HG03558 (cell line): ENCODE measurements at regions not wholly inside any gene's neighbourhood (a gene's known extent, or its start where the extent isn't known, plus 50 kb on each side); places are given as distances from the start of the nearest gene placed in this dataset.
"Not testable (repeated sequence)": the region's sequence is repeated elsewhere in the genome, so short reads cannot be mapped to it uniquely, and the experiment has no call there.

Experiments
- ATAC-seq: cut with Tn5 transposase; IDR thresholded peaks from one replicate; pipeline ENCODE4 v1.9.1; 2021; ENCODE audit warnings: moderate number of reproducible peaks; ENCODE audit not compliant: unreplicated experiment; ENCODE audit errors: extremely low read depth

DNA sequence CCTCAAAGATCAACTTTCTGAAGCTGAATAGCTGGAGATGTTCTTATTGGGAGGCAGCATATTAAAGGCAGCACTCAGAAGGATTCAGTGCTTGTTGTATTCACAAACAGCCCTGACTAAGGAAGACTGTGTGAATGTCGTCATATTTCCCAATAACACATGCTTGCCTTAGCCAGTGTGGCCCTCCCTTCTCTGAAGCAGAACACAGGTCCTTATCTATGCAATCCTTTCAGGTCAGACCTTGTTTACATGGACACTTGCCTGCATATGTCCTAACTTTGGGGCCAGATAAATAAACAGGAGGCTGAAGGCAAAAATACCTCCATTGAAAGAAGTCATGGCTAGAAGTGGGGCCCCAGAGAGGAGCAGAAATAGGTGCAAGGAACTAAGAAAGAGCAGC, 97.2 kb downstream of the SLC4A3 start:
- ATAC-seq, result no peak

DNA sequence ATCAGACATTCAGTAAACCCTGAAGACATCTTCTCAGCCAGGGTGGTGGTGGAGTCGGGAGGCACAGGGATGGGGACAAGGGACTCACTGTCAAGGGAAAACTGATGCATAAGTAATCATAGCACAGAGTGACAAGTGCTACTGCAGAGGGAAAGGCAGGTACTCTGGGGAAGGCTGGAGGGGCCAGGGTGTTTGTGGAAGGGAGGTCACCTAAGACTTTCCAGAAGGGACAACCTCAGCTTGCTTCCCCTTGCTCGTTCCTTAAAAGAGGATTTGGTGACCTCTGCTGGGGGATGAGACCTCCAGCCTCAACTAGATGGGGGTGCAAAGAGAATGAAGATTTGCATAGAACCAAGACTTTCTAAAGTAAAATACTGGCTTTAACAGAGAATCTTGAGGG, 99.5 kb downstream of the SLC4A3 start:
- no peak for ATAC-seq

DNA sequence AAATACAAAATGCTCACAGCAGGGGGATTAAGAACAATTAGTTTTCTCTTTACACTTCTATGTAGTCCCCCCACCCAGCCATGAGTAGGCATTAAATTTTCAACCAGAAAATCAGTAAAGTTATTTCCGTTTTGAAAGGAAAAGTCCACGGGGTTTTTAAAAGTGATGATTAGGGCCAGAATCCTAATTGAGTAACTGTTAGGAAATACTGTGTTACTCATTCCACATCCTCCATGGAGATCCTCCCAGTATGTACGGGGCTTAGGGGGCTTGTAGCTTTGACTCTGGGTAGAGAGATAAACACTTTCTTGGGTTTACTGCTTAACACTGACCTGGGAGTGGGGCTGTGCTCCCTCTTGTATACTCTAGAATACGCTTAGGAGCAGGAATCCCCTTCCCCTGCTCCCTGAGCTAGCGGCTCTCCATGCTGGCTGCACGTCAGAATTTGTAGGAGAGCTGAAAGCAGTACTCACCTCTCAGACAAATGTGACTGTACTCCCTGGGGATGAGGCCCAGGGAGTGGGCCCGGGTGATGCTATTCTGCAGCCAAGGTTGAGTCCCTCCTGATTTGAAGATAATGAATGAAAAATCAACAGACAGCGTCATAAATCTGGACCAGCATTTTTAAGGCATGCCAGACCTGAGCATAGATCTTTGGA, 100.5 kb downstream of the SLC4A3 start:
- ATAC-seq, result no peak

DNA sequence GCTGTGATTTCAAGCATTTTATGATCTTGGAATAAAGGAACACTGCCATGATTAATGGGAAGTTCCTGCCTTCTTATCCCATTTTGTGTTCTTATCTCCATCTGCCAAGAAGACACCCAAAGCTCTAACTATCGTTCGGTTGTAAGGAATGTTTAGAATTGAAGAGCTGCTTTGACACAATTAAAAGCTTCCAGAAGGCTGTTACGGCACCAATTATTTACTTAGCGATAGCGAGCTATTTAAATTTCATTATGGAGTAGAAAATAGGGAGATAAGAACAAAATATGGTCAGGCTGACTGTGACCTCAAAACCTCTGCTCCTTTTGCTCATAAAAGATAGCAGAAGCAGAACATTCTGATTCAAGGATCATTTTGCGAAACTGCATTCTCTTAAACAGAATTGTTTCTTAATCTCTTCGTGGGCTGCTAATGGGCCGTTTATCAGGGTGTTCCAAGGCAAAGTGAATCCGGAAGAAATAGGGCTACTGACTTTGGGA, 101.6 kb downstream of the SLC4A3 start:
- ATAC-seq, result no peak

DNA sequence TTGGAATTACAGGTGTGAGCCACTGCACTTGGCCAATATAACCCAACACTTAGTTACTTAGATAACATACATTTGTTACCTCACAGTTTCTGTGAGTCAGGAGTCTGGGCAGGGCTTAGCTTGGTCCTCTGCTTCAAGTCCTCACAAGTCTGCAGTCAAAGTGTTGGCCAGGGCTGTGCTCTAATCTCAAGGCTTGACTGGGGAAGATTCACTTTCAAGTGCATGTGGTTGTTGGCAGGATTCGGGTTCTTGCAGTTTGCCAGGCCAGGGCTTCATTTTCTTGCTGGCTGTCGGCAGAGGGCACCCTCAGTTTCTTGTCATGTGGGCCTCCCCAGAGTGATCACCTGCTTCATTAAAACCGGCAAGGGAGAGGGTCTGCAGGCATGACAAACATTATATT, 103.7 kb downstream of the SLC4A3 start:
- ATAC-seq, result no peak

DNA sequence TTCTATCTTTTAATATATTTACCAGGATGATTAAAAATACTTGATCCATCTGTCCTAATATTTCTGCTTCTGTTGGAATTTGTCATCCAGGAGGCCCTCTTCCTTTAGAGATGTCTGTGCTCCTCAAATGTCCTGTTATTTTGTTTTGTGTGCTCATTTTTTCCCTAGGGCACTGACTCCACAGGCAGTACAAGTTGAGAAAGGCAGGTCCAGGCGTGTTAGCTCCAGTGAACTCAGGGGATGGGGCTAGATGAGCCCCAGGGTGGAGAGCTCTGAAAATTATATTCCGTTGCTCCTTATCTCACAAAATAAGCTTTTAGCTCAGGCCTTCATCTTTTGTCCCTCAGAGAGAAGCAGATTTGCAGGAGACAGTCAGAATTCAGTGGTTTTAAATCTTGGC, 105.7 kb downstream of the SLC4A3 start:
- no peak for ATAC-seq

DNA sequence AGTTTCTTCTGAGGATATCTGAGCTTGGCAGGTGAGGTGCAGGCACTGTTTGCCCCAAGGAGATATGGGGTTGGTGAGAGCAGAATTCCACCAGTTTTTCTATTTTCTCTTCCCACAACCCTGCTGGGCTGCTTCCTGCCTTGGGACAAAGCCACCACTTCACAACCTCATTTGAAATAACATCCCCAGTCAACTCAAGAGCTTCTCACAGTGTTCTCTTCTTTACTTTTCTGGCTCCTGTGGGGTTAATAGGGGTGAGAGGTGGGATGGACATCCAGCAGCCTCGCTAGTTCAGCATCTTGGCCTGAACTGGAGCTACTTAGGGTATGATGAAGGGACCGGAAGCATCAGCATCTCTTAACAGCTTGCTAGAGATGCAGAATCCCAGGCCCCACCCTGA, 106.3 kb downstream of the SLC4A3 start:
- no peak for ATAC-seq

DNA sequence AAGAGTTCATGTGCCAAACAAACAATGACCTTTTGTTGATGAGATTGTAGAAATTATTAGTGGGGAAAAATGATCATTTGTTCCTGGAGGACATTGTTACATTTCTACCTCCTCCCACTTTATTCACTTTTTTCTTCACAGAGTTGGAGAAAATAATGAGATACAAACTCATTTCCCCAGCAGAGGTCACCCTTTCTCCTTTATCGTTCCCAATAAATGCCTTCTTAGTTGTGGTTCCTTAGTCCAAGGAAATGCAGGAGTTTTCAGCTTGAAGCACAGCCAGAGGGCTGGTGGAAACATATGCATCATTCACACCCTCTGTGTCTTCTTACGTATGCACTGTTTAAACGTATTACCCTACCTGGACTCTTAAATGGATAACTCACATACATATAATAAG, 108.8 kb downstream of the SLC4A3 start:
- ATAC-seq, result no peak

DNA sequence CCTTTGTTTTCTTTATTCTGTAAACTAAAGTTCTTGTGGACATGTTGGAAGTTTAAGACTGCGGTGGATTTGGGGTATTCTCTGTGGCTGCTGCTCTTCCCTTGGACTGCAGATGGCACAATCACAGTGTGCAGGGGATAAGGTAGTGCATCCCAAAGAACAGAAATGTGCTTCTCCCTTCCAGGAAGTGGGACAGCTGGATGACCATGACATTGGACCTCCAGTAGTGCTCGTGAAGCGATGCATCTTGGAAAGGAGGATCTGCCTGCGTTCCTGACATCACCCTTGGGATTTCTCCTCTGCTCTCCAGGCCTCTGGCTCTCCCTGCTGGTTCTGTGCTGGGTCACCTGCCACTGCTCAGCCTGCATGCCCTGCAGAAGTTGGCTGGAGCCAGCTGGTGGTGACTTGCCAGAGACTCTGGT, 109.9 kb downstream of the SLC4A3 start:
- ATAC-seq, result no peak

DNA sequence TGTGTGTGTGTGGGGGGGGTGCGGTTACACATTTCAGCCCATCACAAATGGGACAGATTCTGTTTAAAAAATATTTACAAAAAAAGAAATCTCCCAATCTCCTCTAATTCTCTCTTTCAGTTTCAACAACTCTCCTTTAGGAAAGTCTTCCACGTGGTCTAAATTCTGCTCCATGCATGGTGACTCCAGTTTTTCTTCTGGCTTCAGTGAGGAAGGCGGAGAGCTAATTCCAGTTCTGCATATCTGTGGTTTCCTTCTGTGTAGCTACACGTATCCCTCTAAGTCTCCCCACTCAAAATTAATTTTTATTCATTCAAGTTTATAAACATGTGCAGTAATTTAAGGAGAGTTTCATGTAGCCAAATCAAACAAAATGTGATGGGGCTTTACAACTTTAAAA, 111.6 kb downstream of the SLC4A3 start:
- no peak for ATAC-seq

DNA sequence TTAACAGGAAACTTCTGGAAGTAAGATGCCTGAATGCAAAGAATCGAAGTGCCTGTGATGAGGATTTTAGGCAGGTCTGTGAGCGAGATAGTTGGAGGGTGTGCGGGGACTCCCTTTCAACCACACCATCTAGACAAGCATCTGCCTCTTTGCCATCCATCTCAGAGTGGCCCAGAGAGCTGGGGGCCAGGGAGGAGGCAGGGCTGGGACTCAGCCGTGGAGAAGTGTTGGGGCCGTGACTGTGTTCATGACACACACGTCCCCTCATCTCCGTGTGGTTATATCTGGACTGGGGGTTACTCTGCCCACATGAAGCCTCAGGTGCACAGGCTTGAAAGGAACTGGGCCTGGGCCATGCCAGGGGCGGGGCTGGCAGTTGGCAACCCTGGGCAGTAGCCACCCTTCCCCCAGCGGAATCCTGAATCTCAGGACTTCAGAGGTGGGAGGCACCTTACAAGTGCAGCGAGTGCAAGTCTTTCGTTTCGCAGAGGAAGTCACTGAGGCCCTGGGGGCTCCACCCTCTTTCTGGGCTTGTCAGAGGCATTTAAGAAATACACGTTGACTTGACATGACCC, 112.5 kb downstream of the SLC4A3 start:
- no peak for ATAC-seq

DNA sequence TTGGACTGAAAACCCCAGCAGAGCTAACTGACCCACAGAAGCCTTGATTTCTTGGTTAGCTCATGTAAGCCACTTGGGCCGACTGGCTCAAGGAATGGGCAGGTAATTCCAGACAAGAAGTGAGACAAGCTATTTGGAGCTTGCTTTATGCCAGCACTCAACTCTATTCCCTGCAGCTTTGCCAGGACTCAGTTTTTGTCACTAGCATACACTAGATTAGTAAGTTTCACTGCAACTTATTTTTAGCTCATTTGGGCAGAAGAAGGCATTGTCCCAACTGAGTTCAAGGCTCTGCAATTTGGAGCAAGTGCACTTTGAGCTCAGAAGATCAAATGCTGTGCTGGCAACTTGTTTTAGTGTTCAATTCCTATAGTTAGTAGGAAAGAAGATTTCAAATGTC, 116.1 kb downstream of the SLC4A3 start:
- ATAC-seq, result no peak

DNA sequence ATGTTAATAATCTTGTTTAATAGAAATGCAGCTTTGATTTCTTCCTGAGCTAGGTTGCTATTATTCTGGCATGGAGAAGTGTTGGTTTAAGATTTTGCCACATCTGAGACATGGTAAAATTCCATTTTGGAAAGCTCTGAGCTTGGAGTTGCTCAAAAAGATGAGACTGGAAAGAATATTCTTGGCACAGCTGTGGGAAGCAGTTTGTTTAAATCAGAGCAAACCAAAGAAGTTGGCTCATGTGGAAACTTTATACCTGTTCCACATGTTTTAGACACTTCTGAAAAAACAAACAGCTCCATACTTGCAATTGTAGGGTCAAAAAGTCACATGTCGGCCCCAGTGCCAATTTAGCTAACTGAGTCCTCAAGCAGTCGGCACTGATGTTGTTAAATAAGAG, 116.6 kb downstream of the SLC4A3 start:
- no peak for ATAC-seq

DNA sequence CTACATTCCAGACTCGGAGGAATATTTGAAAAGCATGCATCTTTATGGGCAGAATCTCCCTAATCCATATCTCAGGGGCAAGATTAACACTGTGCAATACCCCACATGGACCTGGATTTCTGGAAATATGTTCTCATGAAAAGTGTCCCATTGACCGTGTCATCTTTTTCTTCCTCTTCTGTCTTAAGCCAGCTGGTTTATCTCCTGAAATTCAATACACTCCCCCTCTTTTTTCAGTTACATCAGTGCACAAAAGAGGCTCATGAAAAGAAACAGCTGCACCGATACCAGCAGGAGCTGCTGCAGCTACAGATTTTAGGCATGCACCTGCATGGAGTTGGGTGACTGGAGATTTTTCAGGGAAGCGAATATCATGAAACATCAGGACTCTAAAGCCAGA, 117.2 kb downstream of the SLC4A3 start:
- no peak for ATAC-seq

DNA sequence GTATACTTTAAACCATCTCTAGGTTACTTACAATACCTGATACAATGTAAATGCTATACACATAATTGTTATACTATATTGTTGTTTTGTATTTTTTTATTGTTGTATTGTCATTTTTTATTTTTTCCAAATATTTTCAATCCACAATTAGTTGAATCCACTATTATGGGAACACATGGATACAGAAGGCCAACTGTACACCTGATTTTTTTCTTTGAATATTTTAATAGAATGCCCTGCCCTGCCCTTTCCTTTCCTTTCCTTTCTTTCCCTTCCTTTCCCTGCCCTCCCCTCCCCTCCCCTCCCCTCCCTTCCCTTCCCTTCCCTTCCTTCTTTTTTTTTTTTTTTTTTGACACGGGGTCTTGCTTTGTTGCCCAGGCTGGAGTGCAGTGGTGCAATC, 120.2 kb downstream of the SLC4A3 start:
- ATAC-seq, result no peak

DNA sequence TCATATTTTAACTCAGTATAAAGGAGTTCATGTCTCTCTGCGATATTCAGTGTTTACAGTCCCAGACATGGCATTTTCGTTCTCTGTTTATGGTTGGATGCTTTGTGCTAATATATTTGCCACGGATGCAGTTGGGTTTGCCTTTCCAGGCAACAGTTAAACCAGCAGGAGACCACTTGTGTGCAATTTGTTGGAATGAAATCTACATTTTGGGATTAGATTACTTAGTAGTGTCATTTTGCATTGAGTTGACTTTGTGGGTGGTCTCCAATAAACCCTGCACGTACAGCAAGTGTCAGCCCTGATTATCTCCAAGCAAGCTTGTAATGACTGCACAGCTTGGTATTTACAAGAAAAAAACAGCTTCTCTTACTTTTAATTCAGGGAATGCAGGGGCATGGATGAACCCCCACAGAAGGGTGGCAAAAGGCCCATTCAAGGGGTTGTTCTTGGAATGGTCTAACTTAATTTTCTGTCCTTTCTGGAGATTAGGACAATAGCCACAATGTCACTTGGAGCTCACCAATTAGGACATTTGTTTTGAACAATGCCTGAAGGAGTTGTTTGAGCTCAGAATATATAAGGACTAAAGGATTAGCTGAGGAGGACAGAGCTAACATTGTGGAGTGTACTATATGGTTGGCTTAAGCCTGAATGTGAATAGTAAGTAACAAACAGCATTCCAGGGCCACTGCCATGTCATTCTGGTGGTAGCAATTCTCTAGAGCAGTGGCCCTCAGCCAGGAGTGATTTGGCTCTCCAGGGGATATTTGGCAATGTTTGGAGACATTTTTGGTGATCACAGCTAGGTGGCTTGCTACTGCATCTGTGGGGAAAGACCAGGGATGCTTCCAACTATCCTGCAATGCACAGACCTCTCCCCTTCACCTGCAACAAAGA, 121.5 kb downstream of the SLC4A3 start:
- no peak for ATAC-seq

DNA sequence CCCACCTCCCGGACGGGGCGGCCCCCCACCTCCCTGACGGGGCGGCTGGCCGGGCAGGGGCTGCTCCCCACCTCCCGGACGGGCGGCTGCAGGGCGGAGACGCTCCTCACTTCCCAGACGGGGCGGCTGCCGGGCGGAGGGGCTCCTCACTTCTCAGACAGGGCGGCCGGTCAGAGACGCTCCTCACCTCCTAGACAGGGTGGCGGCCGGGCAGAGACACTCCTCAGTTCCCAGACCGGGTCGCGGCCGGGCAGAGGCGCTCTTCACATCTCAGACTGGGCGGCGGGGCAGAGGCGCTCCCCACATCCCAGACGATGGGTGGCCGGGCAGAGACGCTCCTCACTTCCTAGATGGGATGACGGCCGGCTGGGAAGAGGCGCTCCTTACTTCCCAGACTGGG, 123.7 kb downstream of the SLC4A3 start:
- ATAC-seq, result not testable (repeated sequence)

DNA sequence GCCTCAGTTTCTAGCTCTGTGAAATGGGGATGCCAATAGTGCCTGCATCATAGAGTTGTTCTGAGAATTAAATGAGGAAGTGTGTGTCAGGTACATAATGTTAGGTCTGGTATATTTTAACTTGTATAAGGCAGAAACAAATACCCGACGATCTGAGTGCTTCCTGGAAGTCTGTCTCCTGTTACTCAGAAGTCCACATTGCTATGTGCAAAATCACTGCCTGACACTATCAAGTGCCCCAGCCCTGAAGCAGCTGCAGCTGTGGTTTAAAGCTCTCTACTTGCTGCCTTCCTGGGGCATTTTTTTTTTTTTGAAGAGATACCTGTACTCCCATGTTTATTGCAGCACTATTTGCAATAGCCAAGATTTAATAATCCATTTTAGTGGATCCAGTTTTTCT, 125.3 kb downstream of the SLC4A3 start:
- no peak for ATAC-seq

DNA sequence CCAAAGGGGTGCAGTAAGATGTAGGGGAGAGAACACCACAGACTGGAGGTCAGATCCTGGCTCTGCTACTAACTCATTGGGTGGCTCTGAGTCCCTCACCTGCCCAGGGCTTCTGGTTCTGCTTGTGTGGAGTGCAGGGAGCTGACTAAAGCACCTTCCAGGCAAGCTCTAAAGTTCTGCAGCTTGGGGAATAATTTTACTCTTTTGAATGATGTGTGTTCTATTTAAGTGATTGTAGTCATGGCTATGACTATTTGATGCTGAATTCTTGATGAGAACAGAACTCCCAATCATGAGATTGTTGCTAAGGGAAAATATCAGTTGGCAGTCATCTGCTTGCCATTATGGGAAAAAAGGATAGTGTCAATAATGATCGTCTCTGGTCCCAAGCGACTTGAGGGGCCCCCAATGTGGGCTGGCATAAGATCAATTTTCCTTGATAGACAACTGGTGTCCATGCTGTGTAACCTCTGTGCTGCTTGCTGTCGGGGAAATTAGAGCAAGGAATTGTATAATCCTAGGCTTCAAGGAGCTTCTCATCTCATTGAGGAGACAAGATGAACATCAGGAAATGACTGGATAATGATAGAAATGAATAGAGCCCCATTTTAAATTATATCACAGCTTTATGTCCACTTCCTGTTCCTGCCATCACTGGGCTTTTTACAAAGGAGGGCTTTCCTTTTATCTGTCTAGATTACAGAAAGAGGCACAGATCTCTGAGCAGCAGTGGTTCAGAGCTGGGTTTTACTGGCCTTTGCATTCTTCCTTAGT, 131.7 kb downstream of the SLC4A3 start:
- ATAC-seq, result no peak

DNA sequence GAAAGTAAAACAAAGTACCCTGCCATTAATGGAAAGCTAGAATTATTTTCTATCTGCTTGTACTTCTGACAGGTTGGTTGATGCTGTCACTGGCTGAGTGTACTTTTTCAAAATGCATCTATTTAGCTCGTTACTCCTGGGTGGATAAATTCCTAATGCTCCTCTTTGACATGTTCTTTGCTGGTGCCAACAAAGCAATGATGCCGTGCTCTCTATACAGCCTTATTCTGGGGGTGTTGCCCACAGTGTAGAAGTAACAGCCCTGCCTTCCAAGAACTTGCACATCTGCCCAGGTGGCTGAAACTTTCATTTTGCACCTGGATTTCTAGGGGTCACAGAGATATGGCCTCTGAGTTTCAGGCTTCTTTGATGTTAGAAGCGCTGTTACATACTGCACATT, 132.4 kb downstream of the SLC4A3 start:
- no peak for ATAC-seq
